ENCODE measurements at regions not wholly inside any gene's neighbourhood (a gene's known extent, or its start where the extent isn't known, plus 50 kb on each side); places are given as distances from the start of the nearest gene placed in this dataset.
"Not testable (repeated sequence)": the region's sequence is repeated elsewhere in the genome, so short reads cannot be mapped to it uniquely, and the experiment has no call there.

DNA sequence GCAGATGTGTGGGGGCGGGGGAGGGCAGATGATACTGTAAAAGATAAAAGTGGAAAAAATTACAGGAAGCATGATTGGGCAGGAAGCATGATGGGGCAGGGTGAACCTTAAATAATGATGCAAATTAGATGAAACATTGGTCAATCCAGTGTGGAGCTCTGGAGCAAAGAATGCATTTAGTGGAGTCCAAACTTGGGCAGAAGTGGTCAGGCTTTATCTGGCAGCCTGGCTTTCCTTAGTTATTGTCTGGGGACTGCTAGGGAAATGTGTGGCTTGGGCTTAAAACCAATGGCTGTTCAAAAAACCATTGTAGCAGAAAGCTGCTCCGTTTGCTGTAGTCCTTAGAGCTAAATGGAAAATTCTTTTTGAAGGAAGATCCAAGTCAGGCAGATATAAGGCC is 1077.3 kb upstream of the MIR17HG start:
- no peak overlapping the region for H3K27ac ChIP-seq
- BruUV-seq (replicated peaks) = no TSS peak
- no peaks in the 10 kb centered on the region; the same call in 1 of the 2 replicates for H3K9me3 ChIP-seq (ENCODE audit: insufficient read depth, low read depth)
- ChIA-PET POLR2A (ENCODE audit: unreplicated experiment) (interaction anchor here (0.5 kb wide), 1 partner anchor 56 kb away, joined by 3 read pairs; no protein-coding TSS in a partner anchor), CTCF (interaction anchor here (0.7 kb wide), 1 partner anchor 457 kb away, joined by 3 read pairs; no protein-coding TSS in a partner anchor)
- no peaks in the 10 kb centered on the region for H3F3A ChIP-seq (ENCODE audit: insufficient read depth, low read depth)
- no peak for DNase-seq
- H3K4me2 ChIP-seq = no peak overlapping the region
- H3K27me3 ChIP-seq (ENCODE audit: insufficient read depth, low read depth) = no peaks in the 10 kb centered on the region
- TF ChIP-seq, protein P1, sequence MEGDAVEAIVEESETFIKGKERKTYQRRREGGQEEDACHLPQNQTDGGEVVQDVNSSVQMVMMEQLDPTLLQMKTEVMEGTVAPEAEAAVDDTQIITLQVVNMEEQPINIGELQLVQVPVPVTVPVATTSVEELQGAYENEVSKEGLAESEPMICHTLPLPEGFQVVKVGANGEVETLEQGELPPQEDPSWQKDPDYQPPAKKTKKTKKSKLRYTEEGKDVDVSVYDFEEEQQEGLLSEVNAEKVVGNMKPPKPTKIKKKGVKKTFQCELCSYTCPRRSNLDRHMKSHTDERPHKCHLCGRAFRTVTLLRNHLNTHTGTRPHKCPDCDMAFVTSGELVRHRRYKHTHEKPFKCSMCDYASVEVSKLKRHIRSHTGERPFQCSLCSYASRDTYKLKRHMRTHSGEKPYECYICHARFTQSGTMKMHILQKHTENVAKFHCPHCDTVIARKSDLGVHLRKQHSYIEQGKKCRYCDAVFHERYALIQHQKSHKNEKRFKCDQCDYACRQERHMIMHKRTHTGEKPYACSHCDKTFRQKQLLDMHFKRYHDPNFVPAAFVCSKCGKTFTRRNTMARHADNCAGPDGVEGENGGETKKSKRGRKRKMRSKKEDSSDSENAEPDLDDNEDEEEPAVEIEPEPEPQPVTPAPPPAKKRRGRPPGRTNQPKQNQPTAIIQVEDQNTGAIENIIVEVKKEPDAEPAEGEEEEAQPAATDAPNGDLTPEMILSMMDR (conservative IDR thresholded peaks at IDR 0.05) = no peak
- no peak overlapping the region for H2AFZ ChIP-seq
- H3K79me2 ChIP-seq (ENCODE audit: low read depth) = no peaks in the 10 kb centered on the region
- H4K20me1 ChIP-seq (ENCODE audit: insufficient read depth) = no peaks in the 10 kb centered on the region
- H3K9me2 ChIP-seq (ENCODE audit: insufficient read depth) = 0 out of 2 replicates have a peak, but pooled peaks cover 3% of the 10 kb centered on the region
- H3K36me3 ChIP-seq (ENCODE audit: low read depth) = no peaks in the 10 kb centered on the region
- intact Hi-C loops (cut with micrococcal nuclease; ENCODE audit: unreplicated experiment) = no loop called here
- no peaks in the 10 kb centered on the region for H3K4me1 ChIP-seq (replicated peaks; ENCODE audit: insufficient read depth)
- no peak overlapping the region for H3K4me3 ChIP-seq

DNA sequence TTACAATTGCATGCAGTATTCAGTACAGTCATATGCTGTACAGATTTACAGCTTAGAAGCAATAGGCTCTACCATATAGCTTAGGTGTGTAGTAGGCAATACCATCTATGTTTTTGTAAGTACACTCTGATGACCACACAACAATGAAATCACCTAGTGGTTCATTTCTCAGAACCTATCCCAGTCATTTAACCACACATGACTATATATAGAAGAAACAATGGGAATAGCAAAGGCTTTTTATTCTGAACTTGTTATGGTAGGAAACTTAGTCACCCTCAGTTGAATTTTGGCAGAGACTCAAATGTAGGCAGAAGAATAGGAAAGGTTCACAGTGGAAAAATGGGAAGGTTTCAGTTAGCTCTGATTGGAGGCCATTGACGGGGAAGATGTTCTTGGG is 1075.1 kb upstream of the MIR17HG start:
- H3K4me1 ChIP-seq (replicated peaks; ENCODE audit: insufficient read depth) = no peaks in the 10 kb centered on the region
- ChIA-PET POLR2A (ENCODE audit: unreplicated experiment) (no interaction called here), CTCF (no interaction called here)
- no peaks in the 10 kb centered on the region; the same call in 1 of the 2 replicates for H3K9me3 ChIP-seq (ENCODE audit: insufficient read depth, low read depth)
- DNase-seq = no peak
- H2AFZ ChIP-seq = no peak overlapping the region
- H3K36me3 ChIP-seq (ENCODE audit: low read depth) = no peaks in the 10 kb centered on the region
- no peaks in the 10 kb centered on the region for H4K20me1 ChIP-seq (ENCODE audit: insufficient read depth)
- intact Hi-C loops (cut with micrococcal nuclease; ENCODE audit: unreplicated experiment) = no loop called here
- no peaks in the 10 kb centered on the region for H3K79me2 ChIP-seq (ENCODE audit: low read depth)
- no peak overlapping the region for H3K4me2 ChIP-seq
- TF ChIP-seq, protein P1 (conservative IDR thresholded peaks at IDR 0.05) = no peak
- TF ChIP-seq EZH2 (IDR thresholded peaks at IDR 0.05; ENCODE audit: low read depth) = no peak
- no peak overlapping the region for H3K4me3 ChIP-seq
- H3K9me2 ChIP-seq (ENCODE audit: insufficient read depth) = no peaks in the 10 kb centered on the region
- no peaks in the 10 kb centered on the region for H3K27me3 ChIP-seq (ENCODE audit: insufficient read depth, low read depth)
- no peak overlapping the region for H3K27ac ChIP-seq
- no peaks in the 10 kb centered on the region for H3F3A ChIP-seq (ENCODE audit: insufficient read depth, low read depth)
- BruUV-seq (replicated peaks) = no TSS peak

DNA sequence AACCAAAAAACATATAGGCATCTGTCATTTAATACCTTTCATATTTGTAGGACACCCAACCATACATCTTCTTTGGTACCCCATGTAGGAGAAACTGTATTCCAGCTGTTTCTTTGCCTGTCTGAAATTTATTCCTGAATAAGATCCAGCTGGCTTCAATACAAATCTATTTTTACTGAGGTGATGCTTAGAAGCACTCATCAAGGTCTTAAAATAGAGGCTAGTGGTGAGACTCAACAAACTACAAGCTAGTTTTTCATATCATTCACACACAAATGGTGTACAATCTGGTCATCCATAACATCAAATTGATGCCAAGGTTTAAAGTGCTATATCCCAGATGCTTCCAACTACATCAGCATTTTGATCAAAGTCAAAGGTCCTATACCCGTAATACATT is 1071.3 kb upstream of the MIR17HG start:
- intact Hi-C loops (cut with micrococcal nuclease; ENCODE audit: unreplicated experiment) = no loop called here
- Histone ChIP-seq H3K27me3 (ENCODE audit: insufficient read depth, low read depth) (no peaks in the 10 kb centered on the region), H3K4me2 (no peak overlapping the region), H3K79me2 (ENCODE audit: low read depth) (no peaks in the 10 kb centered on the region), H3K4me1 (replicated peaks; ENCODE audit: insufficient read depth) (no peaks in the 10 kb centered on the region), H3K27ac (no peak overlapping the region), H3F3A (ENCODE audit: insufficient read depth, low read depth) (no peaks in the 10 kb centered on the region), H3K4me3 (no peak overlapping the region), H2AFZ (no peak overlapping the region), H4K20me1 (ENCODE audit: insufficient read depth) (no peaks in the 10 kb centered on the region), H3K36me3 (ENCODE audit: low read depth) (no peaks in the 10 kb centered on the region), H3K9me3 (ENCODE audit: insufficient read depth, low read depth) (no peaks in the 10 kb centered on the region; the same call in 1 of the 2 replicates), H3K9me2 (ENCODE audit: insufficient read depth) (no peaks in the 10 kb centered on the region)
- POLR2A ChIA-PET (ENCODE audit: unreplicated experiment) = no interaction called here
- BruUV-seq (replicated peaks) = no TSS peak
- CTCF ChIA-PET = no interaction called here
- no peak for DNase-seq
- no peak for TF ChIP-seq EZH2 (IDR thresholded peaks at IDR 0.05; ENCODE audit: low read depth)
- TF ChIP-seq, protein P1 (conservative IDR thresholded peaks at IDR 0.05) = no peak

DNA sequence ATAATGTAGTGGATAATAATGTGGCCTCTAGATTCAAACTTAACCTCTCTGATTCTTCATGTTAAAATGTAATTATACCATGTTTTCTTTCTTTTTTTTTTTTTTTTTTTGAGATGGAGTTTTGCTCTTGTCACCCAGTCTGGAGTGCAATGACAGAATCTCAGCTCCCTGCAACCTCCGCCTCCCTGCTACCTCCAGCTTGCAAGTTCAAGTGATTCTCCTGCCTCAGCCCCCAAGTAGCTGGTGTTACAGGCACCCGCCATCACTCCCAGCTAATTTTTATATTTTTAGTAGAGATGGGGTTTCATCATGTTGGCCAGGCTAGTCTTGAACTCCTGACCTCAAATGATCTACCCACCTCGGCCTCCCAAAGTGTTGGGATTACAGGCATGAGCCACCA is 1069.3 kb upstream of the MIR17HG start:
- H3K4me2 ChIP-seq; H3K9me3 ChIP-seq (ENCODE audit: insufficient read depth, low read depth); H3K9me2 ChIP-seq (ENCODE audit: insufficient read depth); DNase-seq; intact Hi-C loops (cut with micrococcal nuclease; ENCODE audit: unreplicated experiment); H3K36me3 ChIP-seq (ENCODE audit: low read depth); H3K79me2 ChIP-seq (ENCODE audit: low read depth); H3K4me3 ChIP-seq; H3K27ac ChIP-seq; H3F3A ChIP-seq (ENCODE audit: insufficient read depth, low read depth); H3K4me1 ChIP-seq (replicated peaks; ENCODE audit: insufficient read depth); BruUV-seq (replicated peaks); H2AFZ ChIP-seq; H3K27me3 ChIP-seq (ENCODE audit: insufficient read depth, low read depth); H4K20me1 ChIP-seq (ENCODE audit: insufficient read depth): not testable (repeated sequence)
- ChIA-PET POLR2A (ENCODE audit: unreplicated experiment) (interaction anchor here (0.6 kb wide), 2 partner anchors 134 to 1094 kb away, joined by 3 to 6 read pairs; no protein-coding TSS in a partner anchor), CTCF (interaction anchor here (0.7 kb wide), 1 partner anchor 290 kb away, joined by 15 read pairs; no protein-coding TSS in a partner anchor)
